GM19193 (cell line): ENCODE measurements at regions not wholly inside any gene's neighbourhood (a gene's known extent, or its start where the extent isn't known, plus 50 kb on each side); places are given as distances from the start of the nearest gene placed in this dataset.

ENCODE experiments used
- POLR2A ChIP-seq: IDR thresholded peaks from 4 replicates; pipeline ENCODE4 v1.6.1; 2011; ENCODE audit not compliant: insufficient read depth, insufficient read length; ENCODE audit errors: extremely low read depth

- TF ChIP-seq POLR2A = no peak
Measured at GRCh38 chr1:87760155-87760554, 431.5 kb downstream of the LMO4 start.

GRCh38 chr1:87760654-87761053 is 432.0 kb downstream of the LMO4 start:
- TF ChIP-seq POLR2A = no peak

- no peak for TF ChIP-seq POLR2A
Measured at GRCh38 chr1:87763483-87763882, 434.8 kb downstream of the LMO4 start.

- no peak for TF ChIP-seq POLR2A
Measured at GRCh38 chr1:87765057-87765680, 436.5 kb downstream of the LMO4 start.

- TF ChIP-seq POLR2A = no peak
Measured at GRCh38 chr1:87765681-87766070, 437.0 kb downstream of the LMO4 start.

GRCh38 chr1:87766737-87767136 is 438.1 kb downstream of the LMO4 start:
- TF ChIP-seq POLR2A = no peak

- no peak for TF ChIP-seq POLR2A
Measured at GRCh38 chr1:87778896-87779295, 450.2 kb downstream of the LMO4 start.

- no peak for TF ChIP-seq POLR2A
Measured at GRCh38 chr1:87781554-87781953, 452.9 kb downstream of the LMO4 start.

- no peak for TF ChIP-seq POLR2A
Measured at GRCh38 chr1:87783315-87783714, 454.6 kb downstream of the LMO4 start.

- no peak for TF ChIP-seq POLR2A
Measured at GRCh38 chr1:87785386-87785785, 456.7 kb downstream of the LMO4 start.

GRCh38 chr1:87786229-87786628 is 457.5 kb downstream of the LMO4 start:
- TF ChIP-seq POLR2A = no peak

GRCh38 chr1:87786861-87787545 is 458.3 kb downstream of the LMO4 start:
- no peak for TF ChIP-seq POLR2A

- no peak for TF ChIP-seq POLR2A
Measured at GRCh38 chr1:87787551-87787950, 458.9 kb downstream of the LMO4 start.

GRCh38 chr1:87790756-87791155 is 462.1 kb downstream of the LMO4 start:
- TF ChIP-seq POLR2A = no peak

- TF ChIP-seq POLR2A = no peak
Measured at GRCh38 chr1:87791931-87792740, 463.5 kb downstream of the LMO4 start.
